ENCODE measurements at regions not wholly inside any gene's neighbourhood (a gene's known extent, or its start where the extent isn't known, plus 50 kb on each side); places are given as distances from the start of the nearest gene placed in this dataset.

- no peak for DNase-seq
- H3K4me3 ChIP-seq = no peak overlapping the region
- no peaks in the 10 kb centered on the region for H3K36me3 ChIP-seq
- no peak for TF ChIP-seq POLR2AphosphoS5 (IDR thresholded peaks at IDR 0.05)
- TF ChIP-seq CTCF (IDR thresholded peaks at IDR 0.05) = no peak
- no peak for TF ChIP-seq EP300 (IDR thresholded peaks at IDR 0.05; ENCODE audit: low read depth)
- no peak for TF ChIP-seq POLR2A (IDR thresholded peaks at IDR 0.05)
- intact Hi-C loops (cut with DNase I; ENCODE audit: low total_unique reads) (no loop called here), in situ Hi-C loops (cut with MboI; ENCODE audit: low pct_ligation_motif_present in 1 of 4, low pct_unique_long_range_greater_than_20kb in 1 of 4, low sequenced_read_pairs in 3 of 4) (loop anchor here in 1 of 4 donors (25.0 kb wide), 1 partner anchor 170 kb away; the partner anchor contains the start of gene SLC4A7)
- H3K9me3 ChIP-seq = no peaks in the 10 kb centered on the region
- H3K27me3 ChIP-seq = no peaks in the 10 kb centered on the region
- H3K4me1 ChIP-seq = no peaks in the 10 kb centered on the region
- WGBS, 2 donors (ENCODE audit: low coverage in 1 of 2) = 79 to 100% methylated on average over 1 to 4 of the region's 4 CpGs
- H3K27ac ChIP-seq = no peak overlapping the region
These were observed 64.7 kb downstream of the EOMES start for GRCh38 chr3:27657404-27657803.

GRCh38 chr3:27656790-27657189, 65.3 kb downstream of the EOMES start:
- no peaks in the 10 kb centered on the region for H3K4me1 ChIP-seq
- no peak overlapping the region for H3K4me3 ChIP-seq
- no peak overlapping the region for H3K27ac ChIP-seq
- no peaks in the 10 kb centered on the region for H3K9me3 ChIP-seq
- H3K36me3 ChIP-seq = no peaks in the 10 kb centered on the region
- intact Hi-C loops (cut with DNase I; ENCODE audit: low total_unique reads) = no loop called here
- TF ChIP-seq EP300 (IDR thresholded peaks at IDR 0.05; ENCODE audit: low read depth) = no peak
- TF ChIP-seq POLR2A (IDR thresholded peaks at IDR 0.05) = no peak
- TF ChIP-seq CTCF (IDR thresholded peaks at IDR 0.05) = no peak
- no peak for TF ChIP-seq POLR2AphosphoS5 (IDR thresholded peaks at IDR 0.05)
- in situ Hi-C loops (cut with MboI; ENCODE audit: low pct_ligation_motif_present in 1 of 4, low pct_unique_long_range_greater_than_20kb in 1 of 4, low sequenced_read_pairs in 3 of 4) = loop anchor here in 1 of 4 donors (25.0 kb wide), 1 partner anchor 169 kb away; the partner anchor contains the start of gene SLC4A7
- 88 to 96% methylated on average over 1 of the region's 1 CpG for WGBS, 2 donors (ENCODE audit: low coverage in 1 of 2)
- H3K27me3 ChIP-seq = no peaks in the 10 kb centered on the region
- DNase-seq = no peak

DNA sequence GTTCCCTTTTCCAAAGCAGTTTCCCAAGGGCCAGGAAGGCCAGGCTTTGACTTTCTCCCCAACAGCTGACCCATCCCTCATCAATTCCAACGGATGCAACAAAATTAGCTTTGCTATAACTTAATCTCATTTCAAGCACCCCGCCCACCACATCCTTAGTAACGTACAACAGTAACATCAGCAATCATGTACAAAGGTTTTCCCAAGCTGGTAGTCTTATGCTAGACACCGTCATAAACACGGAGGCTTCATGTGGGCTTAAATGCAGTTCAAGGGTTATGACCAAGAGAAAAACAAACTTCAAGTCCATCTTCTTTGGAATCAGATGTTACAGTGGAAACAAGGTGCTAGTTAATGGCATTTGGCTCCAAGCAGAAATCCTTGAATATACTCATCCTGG, 66.6 kb downstream of the EOMES start:
- H3K4me3 ChIP-seq = no peak overlapping the region

More for the DNA sequence above, 66.6 kb downstream of the EOMES start:
- in situ Hi-C loops (cut with MboI; ENCODE audit: low pct_ligation_motif_present in 1 of 4, low pct_unique_long_range_greater_than_20kb in 1 of 4, low sequenced_read_pairs in 3 of 4) (loop anchor here in 1 of 4 donors (25.0 kb wide), 1 partner anchor 168 kb away; the partner anchor contains the start of gene SLC4A7), intact Hi-C loops (cut with DNase I; ENCODE audit: low total_unique reads) (no loop called here)
- Histone ChIP-seq H3K36me3 (no peaks in the 10 kb centered on the region), H3K9me3 (no peaks in the 10 kb centered on the region), H3K27me3 (no peaks in the 10 kb centered on the region), H3K27ac (no peak overlapping the region), H3K4me1 (no peaks in the 10 kb centered on the region)
- TF ChIP-seq POLR2AphosphoS5 (IDR thresholded peaks at IDR 0.05) (no peak), CTCF (IDR thresholded peaks at IDR 0.05) (no peak), EP300 (IDR thresholded peaks at IDR 0.05; ENCODE audit: low read depth) (no peak), POLR2A (IDR thresholded peaks at IDR 0.05) (no peak)
- WGBS, 2 donors (ENCODE audit: low coverage in 1 of 2) = 75 to 87% methylated on average over 3 to 5 of the region's 5 CpGs
- DNase-seq = no peak

Measured in transverse colon (tissue), 4 donors.